Astrocyte of the cerebellum (primary cell): ENCODE measurements at regions not wholly inside any gene's neighbourhood (a gene's known extent, or its start where the extent isn't known, plus 50 kb on each side); places are given as distances from the start of the nearest gene placed in this dataset.
A peak's percentile ranks its signal among the peaks of the same experiment; 100 is the strongest.

Experiments
- DNase-seq: peaks from one replicate; pipeline ENCODE4 v3.0.0-alpha.2; 2011; ENCODE audit warnings: low read depth
- H3K4me3 ChIP-seq: 2 replicates; pipeline ENCODE4 v1.5.1; 2011; ENCODE audit warnings: mild to moderate bottlenecking, low read depth, low read length, moderate library complexity
- in situ Hi-C: cut with HindIII; loops from 2 replicates; pipeline ENCODE4 v1.10.0; 2017; ENCODE audit warnings: low sequenced_read_pairs
- TF ChIP-seq, protein P1 (sequence below): IDR thresholded peaks from 2 replicates; pipeline ENCODE4 v1.5.1; 2012; ENCODE audit warnings: low read length, low read depth, moderate library complexity, mild to moderate bottlenecking; ENCODE audit errors: missing control alignments

DNA sequence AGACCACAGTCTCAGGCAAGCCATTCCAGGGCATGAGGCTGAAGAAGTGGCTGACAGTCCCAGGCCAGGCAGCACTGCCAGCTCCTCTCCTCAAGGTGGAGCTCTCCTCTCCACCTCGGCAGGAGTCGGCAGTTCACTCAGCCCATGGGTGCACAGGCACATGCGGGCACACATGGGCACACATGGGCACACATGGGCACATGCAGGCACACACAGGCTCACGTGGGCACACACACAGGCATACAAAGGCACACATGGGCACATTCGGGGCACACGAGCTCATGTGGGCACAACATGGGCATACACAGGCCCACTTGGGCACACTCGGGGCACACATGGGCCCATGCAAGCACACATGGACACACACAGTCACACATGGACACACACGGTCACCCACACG lies 65.3 kb upstream of the TAF1B start:
- DNase-seq: no peak
- TF ChIP-seq, protein P1, sequence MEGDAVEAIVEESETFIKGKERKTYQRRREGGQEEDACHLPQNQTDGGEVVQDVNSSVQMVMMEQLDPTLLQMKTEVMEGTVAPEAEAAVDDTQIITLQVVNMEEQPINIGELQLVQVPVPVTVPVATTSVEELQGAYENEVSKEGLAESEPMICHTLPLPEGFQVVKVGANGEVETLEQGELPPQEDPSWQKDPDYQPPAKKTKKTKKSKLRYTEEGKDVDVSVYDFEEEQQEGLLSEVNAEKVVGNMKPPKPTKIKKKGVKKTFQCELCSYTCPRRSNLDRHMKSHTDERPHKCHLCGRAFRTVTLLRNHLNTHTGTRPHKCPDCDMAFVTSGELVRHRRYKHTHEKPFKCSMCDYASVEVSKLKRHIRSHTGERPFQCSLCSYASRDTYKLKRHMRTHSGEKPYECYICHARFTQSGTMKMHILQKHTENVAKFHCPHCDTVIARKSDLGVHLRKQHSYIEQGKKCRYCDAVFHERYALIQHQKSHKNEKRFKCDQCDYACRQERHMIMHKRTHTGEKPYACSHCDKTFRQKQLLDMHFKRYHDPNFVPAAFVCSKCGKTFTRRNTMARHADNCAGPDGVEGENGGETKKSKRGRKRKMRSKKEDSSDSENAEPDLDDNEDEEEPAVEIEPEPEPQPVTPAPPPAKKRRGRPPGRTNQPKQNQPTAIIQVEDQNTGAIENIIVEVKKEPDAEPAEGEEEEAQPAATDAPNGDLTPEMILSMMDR: peak; percentile 29
- in situ Hi-C loops: no loop called here
- no peak overlapping the region for H3K4me3 ChIP-seq

DNA sequence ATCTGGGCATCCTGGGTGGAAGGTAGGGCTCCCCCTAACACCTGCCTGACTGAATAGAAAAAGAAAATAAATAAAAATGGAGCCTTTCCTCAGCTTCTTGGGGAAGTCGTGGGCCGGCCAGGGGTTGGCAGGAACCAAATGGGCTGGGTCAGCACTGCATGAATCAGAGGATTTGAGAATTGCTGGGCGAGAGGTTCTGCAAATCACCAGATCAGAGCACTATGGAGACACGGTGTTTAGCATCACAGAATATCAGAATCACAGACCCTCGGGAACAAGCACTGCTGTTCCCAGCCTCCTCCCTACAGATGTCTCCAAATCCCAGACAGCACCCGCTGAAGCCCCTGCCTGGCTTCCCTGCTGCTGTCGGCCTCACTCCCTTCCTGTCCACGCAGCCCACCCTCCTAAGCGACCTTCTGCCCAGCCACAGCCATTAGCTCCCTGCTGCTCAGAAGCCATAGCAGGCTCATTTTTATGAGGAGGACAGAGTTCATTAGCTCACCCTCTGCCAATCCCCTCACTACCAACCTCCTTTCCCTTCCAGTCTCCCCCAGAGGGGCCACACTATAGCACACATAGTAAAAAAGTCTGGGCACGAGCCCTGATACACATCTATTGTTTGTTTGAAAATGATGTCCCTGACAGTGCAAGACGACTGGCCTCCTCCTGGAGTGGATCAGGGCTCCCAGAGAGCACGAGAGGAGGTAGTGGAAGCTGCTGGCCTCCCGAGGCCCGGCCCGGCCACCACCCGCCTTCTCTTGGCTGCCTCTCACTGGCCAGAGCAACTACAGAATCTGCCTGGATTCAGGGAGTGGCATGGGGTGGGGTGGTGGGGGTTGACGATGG lies 64.6 kb upstream of the TAF1B start:
- DNase-seq: no peak
- in situ Hi-C loops: no loop called here
- H3K4me3 ChIP-seq: no peak overlapping the region
- TF ChIP-seq, protein P1: no peak

DNA sequence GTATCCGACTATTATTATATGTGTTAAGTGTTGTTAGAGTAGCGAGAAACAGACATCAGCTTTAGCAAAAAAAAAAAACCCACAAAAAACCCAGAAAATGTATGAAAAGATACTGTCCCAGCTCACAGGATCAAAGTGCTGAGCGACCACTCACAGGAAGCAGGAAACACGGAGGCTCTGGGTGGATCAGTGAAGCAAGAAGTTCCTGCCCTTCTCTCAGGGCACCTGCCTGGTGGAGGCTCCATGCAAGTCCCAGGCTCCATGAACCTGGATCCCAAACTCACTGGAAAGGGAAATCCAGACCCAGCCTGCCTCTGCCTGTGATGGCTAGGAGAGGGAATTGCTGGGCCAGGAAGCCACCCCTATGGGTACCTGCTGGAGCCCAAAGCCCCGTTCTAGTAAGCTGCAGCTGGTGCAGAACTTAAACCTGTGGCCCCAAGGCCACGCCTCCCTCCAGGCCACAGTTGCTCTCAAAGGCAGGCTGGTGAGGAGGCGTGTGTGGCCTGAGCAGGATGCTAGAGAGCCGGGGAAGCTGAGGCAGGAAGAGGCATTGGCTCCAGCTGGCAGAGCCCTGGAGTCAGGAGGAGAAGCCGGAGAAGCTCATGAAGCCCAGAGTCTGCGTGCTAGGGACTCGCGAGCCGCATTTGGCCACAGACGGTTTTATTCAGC lies 63.5 kb upstream of the TAF1B start:
- TF ChIP-seq, protein P1: no peak
- in situ Hi-C loops: no loop called here
- no peak overlapping the region for H3K4me3 ChIP-seq
- no peak for DNase-seq

DNA sequence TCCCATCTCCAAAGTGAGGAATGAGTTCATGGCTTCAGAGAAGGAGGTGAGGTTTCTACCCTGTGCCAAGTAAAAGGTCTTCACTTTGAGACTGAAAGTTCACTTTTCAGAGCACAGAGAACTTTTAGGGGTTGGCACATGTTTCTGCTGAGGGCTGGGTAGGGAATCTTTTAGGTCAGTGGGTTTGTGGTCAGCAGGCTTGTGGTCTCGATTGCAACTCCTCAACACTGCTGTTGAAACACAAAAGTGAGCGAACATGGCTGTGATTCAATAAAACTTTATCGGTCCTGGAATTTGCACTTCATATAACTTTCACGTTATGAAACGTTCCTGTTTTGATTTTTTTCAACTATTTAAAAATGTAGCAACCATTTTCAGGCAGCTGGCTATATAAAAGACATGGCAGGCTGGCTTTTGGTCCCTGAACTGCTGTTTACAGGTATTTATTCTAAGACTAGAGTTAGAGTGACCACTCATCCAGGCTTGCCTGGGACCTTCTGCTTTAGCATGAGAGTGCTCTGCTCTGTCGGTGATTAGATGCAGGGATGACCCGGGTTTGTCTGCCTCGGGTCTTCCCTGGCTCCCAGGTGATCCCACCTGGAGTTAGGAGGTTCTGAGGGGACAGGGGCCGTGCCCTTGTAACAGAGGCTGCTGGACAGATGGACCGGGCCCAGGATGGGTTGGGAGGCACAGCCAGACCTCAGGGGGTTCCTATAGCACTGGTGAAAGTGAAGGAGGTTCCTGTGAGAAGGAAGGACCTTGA lies 62.7 kb upstream of the TAF1B start:
- no peak for DNase-seq
- TF ChIP-seq, protein P1: no peak
- in situ Hi-C loops: no loop called here

DNA sequence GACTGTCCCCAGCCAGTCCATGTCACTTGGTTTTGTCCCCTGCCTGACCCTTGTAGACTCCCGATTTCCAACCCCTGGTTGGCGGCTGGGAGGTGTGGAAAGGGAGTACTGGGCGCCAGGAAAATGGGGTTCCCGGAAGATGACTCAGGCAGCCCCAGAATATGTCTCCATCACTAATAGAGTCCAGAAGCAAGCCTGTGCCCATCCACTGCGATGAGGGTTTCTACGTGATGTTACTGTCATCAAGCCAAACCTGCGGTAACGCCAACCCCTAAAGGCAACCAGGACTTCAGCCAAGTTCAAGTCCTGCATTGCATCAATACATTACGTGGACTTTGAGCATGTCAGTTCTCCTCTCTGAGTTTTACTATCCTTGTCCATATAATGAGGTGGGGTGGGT lies 62.0 kb upstream of the TAF1B start:
- no peak for DNase-seq
- TF ChIP-seq, protein P1: no peak
- H3K4me3 ChIP-seq: no peak overlapping the region
- in situ Hi-C loops: no loop called here

More for the DNA sequence above, 62.7 kb upstream of the TAF1B start:
- no peak overlapping the region for H3K4me3 ChIP-seq

DNA sequence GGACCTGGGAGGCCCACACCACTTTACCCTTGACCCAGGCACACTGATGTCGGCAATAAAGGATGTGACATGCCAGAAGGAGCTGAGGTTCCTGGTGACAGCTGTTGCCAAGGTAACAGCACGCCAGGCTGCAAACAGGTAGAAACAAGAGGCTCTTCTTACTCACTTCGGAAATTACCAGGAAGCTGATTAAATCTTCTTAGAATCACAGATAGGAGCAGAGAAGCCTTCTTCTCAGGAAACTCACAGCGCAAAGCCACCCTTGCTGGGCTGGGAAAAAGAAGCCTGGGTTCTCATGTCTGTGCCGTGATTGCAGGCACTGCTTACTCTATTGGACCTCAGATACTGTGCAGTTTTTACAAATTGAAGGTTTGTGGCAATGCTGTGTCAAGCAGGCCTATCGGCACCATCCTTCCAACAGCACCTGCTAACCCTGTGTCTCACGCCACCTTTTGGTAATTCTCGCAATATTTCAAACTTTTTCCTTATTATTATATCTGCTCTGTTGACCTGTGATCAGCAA lies 61.0 kb upstream of the TAF1B start:
- DNase-seq: no peak
- no peak overlapping the region for H3K4me3 ChIP-seq

More for the DNA sequence above, 61.0 kb upstream of the TAF1B start:
- TF ChIP-seq, protein P1: peak; percentile 10
- in situ Hi-C loops: no loop called here
